GM21381 (cell line): ENCODE measurements at regions not wholly inside any gene's neighbourhood (a gene's known extent, or its start where the extent isn't known, plus 50 kb on each side); places are given as distances from the start of the nearest gene placed in this dataset.

ENCODE experiments used
- ATAC-seq: cut with Tn5 transposase; IDR thresholded peaks from one replicate; pipeline ENCODE4 v1.9.1; 2021; ENCODE audit warnings: mild to moderate bottlenecking, moderate library complexity; ENCODE audit not compliant: unreplicated experiment

DNA sequence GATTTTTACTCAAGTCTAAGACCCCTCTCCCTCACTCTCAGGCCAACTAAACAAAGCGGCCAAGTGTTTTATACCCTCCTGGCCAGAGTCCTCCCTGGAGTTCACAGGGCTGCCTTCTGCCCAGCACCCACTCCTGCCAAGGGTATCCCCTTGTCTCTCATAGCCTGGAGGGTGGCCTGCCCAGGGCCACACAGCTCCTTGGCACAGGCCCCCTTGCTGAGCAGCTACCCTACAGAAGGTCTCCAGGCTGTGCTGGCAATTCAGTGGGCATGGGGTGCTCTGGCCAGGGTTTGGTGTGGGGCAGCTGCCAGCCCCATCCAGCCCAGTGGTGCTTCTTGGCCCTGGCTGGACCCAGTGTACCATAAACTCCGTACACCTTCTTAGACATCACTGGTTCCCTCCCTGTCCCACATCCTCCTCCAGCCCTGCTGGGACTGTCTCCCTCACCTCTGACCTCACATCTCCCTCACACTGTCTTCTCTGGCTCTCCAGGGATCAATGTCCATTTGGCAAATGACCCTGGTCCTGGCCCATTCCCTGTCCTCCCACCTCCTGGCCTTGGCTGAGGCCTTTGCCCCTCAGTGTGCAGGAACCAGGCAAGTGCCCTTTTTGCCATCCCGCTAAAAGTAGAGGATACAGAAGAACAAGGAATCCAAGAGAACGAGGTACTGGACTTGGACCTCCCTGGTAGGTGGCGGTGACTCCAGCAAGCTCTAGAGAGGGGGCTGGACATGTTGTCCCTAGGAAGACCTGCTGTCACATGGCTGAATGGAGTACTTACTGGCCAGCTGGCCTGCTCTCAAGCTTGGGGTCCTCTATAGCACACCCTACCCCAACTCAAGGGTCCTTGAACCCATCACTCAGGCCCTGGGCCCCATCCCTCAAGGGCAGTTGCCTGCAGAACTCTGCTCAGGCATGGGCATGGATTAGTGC is 50.0 kb upstream of the TRPM1 start:
- no peak for ATAC-seq

DNA sequence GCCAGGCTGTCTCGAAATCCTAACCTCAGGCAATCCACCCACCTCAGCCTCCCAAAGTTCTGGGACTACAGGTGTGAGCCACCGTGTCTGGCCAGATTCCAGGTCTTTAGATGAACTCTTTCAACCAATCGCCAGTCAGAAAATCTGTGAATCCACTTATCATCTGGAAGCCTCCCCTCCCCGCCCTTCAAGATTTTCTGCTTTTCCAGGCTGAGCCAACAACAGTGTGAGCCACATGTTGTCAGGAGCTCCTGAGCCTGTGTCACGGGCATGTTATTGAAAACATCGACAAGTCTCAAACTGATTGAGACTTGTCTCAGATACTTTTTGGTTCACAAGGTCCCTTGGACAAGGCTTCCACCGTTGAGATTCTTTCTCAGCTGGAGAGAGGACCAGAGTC is 52.0 kb upstream of the TRPM1 start:
- no peak for ATAC-seq

DNA sequence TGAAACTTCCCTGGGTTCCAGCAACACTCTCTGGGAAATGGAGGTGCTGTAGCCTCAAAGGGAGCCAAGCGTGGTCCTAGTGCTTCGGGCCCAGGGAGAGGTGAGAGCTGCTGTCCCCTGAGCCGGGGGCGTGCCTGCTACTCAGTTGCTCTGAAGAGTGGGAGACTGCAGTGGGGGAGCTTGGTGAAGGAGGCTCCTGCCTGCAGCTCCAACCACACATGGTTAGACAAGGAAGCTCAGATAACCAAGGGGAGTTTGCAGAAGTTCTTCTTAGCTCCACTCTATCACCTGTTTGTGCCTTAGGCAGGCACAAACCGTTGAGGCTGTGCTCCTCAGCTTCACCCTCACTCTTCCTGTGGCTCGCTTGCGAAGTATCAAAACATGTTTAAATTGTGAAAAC is 53.6 kb upstream of the TRPM1 start:
- no peak for ATAC-seq

DNA sequence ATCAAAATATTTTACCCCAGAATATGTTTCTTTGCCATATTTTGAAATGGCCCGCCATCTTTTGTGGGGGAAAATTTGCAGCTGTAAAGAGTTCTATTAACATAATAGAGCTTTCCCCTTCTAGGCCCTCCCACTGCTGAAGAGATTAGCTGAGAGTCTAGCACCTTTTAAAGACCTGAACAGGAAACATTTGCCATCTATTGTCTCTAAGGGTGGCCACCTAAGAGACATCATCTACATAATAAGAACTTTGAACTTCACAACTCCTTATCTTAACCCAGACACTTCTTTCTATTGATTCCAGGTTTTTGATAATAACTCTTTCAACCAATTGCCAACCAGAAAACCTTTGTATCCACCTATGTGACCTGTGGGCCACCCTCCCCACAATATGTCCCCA is 54.7 kb upstream of the TRPM1 start:
- no peak for ATAC-seq

DNA sequence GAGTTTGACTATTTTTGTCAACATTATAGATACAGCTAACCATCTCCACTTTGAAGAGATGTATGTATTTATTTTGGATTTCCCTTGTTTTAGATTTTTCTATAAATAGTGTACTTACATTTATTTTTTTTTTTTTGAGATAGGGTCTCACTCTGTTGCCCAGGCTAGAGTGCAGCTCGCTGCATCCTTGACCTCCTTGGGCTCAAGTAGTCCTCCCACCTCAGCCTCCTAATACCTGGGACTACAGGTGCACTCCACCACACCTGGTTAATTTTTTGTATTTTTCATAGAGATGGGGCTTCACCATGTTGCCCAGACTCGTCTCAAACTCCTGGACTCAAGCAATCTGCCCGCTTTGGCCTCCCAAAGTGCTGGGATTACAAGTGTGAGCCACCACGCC is 55.3 kb upstream of the TRPM1 start:
- no peak for ATAC-seq

DNA sequence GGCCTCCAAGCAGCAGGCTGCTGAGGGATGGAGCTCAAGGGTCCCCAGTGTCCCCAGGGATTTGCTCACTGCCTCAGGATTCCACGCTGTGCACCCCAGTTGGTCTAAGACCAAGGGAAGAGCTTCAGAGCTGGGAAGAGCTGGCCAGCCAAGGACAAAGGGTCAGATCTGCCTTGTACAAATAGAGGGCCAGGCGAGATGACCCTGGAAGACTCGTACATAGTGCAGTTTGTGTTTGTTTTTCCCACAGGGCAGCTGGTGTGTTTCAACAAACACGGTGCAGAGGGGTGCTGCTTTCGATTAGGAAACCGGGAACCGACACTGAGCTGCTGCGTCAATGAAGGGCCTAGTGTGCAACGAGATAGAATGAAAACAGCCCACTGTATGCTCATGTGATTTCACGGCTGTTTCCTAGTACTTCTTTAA is 56.1 kb upstream of the TRPM1 start:
- no peak for ATAC-seq

DNA sequence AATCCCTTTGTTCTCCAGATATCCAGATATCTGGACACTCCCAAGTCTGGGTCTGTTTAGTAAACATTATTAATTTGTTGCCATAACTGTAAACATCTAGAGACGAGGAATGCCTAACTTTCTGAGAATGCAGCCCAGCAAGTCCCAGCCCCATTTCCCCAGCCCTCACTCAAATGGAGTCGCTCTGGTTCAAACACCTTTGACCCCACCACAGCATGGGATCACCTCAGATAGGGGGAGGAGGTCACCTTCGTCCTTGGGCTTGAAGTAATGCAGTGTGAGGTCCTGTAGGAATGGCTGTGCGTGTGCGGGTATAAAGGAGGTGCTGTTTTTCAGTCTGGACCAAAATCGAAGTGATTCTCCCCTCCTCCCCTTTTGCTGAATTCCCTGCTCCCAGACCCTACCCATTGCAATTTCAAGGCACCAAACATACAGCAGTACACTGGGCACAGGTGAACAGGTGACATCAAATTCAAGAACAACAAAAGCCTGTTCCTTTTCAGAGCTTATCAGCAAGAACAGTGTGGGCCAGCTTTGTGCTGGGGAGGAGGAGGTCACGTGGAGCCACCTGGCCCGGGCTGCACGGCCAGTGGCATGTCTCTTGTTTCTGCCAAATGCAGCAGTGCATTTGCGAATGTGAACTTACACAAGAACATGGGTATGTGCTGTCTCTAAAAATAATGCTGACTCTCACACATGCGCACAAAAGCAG is 57.5 kb upstream of the TRPM1 start:
- no peak for ATAC-seq

DNA sequence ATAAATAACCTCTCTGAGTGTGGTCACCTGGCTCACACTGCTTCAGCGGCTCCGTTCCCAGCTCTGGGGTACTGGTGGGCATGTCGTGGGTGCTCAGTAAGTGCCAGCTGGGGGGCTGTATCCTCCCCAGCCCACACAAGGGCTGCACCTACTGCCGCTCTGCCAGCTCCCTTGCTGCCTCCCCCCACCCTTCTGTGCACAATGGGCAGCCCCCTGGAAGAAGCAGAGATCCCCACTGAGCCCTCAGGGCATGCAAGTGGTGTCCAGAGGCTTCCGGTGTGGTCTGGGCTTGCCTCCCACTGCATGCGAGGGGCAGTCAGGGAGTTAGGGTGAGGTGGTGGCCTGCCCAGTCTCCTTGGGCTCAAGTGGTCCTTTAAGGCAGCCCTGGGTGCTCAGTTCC is 58.3 kb upstream of the TRPM1 start:
- no peak for ATAC-seq

DNA sequence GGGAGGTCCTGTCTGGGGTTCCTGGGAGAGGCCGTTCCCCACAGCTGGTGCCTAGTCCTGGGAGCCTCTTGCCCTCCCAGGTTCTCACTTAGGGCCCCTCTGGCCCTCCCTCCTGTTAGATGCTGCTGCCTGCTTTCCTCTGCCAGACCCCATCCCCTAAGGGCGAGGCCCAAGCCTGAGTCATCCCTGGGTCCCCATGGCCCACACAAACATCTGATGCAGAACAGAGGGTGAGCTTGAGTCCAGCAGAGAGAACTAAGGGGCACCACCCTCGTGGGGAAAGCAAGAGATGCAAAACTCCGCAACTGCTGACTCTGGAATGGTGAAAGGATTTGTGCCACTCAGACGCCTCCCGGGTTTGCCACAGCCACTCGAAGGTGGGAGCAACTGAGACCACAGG is 58.8 kb upstream of the TRPM1 start:
- ATAC-seq, result no peak

DNA sequence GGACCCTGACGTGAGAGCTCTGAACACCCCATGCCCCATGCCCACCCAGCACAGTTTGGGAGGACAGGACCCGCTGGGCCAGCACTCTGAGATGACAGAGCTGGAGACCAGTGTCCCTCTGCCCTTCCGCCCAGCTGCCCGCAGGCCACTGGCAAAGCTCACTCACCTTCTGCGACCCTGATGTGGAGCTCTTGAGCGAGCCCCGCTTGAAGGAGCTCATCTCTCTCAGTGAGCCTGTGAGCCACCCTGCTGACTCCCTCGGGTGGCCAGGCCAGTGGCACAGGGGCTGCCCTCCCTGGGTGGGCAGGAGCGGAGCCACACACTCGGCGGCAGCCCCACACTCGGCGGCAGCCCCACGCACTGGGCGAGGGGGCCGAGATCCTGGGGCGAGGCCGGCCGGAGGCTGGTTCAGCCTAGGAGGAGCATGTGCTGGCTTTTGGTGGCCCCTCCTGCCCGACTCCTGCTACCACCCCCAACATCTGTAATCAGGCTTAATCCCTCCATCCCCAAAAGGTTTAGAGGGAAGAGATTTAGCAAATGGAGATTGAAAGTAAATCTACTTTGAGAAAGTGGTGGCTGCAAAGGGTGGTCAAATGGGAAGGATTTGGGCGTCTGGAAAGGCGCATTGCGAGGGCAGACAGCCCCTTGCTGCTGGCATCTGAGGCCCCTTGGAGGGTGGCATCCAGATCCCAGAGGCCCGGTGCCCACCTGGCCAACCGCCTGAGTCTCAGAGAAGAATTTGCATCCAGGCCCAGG is 59.4 kb upstream of the TRPM1 start:
- ATAC-seq, result no peak

DNA sequence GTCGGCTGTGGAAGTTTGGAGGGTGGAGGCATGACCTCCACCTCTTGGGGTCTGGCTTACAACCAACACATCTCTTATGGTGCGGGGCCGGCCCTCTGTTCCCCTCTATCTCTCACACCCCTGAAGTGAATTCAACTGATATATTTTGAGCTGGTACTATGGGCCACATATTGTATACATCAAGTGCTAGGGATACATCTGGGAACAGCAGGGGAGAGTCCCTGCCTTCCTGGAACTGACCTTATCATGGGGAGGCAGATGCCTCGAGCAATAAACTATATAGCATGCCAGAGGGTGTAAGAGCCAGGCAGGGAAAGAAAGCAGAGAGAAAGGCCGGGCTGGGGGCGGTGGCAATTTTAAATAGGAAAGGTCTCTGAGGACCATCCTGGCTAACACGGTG is 60.4 kb upstream of the TRPM1 start:
- no peak for ATAC-seq

DNA sequence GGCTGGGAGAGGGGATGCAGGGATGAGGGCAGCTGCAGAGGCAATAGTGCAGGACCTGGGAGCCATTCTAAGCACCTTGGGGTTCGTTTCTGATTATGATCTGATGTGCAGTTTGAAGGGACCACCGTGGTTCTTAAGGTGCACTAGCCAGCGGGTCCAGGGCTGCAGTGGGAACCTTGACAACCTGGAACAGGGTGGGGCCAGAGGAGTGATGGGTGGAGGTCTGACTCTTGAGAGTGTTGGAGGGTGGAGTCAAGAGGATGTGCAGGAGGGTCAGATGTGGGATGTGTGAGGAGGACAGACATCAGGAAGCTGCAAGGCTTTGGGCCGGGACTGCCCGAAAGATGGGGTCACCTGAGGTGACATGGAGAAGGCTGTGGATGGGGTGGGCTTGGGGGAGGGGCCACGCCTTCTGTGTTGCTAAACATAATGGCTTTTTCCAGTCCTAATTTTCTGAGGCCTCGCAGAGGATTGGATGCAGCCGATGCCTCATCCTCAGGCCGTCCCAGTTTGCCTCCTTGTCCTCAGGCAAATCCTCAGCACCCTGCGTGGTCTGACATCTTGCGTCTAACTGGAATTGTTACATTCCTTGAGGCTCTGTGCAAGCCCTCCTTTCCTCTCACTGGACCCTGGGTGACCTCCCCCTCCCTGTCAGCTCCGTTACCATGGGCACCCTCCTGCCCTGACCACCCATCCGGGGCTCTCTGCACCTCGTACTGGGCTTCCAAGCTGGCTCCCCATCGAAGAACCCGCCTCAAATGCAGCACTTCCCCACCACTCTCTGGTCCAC is 61.4 kb upstream of the TRPM1 start:
- ATAC-seq, result no peak

DNA sequence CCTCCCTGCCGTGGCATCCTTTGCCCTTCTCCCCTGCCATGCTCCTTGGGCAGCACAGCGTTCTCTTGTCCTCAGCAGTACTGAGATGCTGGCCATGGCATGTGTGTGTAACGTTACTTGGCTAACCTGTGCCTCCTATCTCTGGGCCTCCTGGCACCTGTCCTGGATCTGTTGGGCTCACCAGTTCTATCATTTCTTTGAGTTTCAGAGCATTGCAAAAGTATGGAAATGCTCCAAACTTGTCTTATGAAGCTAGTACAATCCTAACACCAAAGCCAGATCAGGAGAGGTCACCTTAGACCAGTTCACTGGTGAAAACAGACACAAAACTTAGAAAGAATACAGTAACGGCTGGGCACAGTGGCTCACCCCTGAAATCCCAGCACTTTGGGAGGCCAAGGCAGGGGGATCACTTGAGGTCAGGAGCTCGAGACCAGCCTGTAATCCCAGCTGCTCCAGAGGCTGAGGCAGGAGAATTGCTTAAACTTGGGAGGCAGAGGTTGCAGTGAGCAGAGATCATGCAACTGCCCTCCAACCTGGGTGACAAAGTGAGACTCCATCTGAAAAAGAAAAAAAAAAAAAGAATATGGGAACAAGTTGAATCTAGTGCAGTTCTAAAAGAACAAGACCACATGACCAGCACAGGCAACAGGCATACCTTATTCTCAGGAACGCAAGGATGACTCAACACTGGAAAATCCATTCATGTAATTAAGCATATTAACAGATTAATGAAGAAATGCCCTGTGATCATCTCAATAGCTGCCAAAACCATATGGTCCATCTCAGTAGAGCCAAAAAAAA is 62.4 kb upstream of the TRPM1 start:
- ATAC-seq, result no peak

DNA sequence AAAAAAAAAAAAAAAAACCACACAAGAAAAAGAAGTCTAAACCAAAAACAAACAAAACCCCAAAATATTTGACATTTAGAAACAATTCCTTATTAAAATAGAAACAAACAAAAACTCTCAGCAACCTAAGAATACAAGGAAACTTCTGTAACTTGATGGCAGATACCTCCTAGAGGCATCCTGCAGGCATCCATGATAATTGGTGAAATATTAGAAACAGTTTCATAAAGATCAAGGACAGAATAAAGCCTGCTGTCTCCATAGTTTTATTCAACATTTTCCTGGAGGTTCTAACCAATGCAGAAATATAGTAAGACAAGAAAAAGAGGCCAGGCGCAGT is 63.0 kb upstream of the TRPM1 start:
- no peak for ATAC-seq

DNA sequence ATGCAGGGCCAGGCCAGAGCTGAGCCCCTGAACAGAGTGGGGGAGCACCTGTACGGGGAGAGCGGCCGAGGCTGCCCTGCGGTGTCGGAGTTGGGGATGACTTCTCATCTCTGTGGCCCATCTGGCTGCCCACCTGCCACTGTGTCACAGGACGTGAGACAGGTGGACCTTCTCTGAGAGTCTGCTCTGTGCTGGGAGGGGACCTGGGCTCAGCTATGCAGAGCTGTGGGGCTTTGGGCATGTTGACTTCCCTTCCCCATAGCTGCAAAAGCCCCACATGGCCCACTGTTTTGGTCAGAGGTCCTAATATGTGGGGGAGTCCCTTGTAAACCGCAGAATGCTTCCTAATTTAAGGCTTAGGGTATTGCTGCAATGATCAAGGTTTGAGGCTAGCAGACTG is 68.0 kb upstream of the TRPM1 start:
- ATAC-seq, result no peak

DNA sequence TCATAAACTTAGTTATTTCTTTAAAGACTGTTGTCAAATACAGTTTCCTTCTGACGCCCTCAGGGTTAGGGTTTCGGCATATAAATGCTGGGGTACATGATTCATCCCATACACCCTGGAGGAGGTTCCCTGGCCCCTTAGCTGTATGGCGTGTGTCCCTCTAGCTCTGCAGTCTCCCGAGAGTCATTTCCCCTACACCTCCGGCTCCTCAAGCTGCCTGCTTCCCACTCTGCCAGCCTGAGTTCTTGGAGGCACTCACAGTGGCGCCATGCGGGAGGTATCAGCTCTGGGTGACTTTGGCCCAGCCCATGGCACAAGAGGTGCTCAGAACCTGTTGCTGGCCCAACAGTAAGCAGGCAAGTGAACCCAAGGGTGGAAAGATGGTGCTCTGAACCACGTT is 70.2 kb upstream of the TRPM1 start:
- no peak for ATAC-seq

DNA sequence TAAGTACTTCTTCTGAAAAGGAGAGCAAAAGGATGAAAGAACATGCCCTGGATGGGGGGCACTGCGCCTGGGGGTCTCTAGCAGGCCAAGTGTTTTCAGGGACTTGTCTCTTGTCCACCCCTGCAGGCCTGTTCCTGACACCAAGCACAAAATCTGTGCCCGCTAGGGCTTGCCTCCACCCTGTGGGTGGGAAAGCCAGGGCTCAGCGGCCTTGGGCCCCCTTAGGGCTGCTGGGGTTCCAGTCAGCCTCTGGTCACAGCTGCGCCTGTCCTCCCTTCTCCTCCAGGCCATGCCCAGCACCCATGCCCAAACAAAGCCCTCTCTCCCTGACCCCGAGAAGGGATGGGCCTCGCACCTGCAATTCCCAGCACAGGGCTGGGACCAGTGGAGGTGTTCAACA is 71.1 kb upstream of the TRPM1 start:
- no peak for ATAC-seq

DNA sequence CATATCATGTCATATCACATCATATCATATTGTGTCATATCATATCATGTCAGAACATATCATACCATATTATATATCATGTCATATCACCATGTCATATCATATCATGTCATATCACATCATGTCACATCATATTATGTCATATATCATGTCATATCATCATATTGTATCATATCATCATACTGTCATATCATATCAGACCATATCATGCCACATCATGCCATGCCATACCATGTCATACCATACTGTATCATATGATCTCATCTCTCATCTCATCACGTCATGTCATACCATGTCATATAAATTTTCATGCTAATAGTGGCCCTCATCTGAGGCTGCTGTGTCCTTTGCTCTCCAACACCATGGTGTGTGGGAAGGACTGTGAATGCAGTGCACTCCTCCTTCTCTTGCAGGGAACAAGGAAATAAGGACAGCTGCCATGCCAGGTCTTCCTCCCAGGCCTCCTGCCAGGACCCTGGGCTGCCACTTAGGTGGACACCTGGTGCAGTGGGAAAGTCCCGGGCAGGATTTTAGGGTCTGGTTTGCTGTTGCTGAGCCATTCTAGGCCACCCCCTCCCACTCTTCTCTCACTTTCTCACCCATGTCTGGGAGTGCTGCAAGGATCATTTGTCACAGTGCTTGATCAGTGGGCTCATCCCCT is 72.4 kb upstream of the TRPM1 start:
- no peak for ATAC-seq

DNA sequence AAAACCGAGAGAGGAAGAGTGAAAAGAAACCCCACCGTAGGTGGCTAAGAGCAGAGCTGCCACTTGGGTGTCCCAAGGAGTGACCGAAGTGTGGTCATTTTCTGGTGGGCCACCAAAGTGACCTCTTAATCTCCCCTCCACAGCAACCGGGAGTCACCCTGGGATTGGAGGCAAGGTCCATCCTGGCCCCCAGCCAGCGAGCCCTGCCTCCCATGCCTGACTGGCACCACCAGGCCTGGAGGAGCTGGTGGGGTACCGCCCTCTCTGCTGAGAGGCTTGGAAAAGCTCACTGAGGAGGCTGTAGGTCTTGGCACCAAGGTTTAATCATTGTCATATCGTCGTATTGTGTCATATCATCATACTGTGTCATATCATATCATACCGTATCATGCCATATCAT is 74.0 kb upstream of the TRPM1 start:
- ATAC-seq, result no peak

DNA sequence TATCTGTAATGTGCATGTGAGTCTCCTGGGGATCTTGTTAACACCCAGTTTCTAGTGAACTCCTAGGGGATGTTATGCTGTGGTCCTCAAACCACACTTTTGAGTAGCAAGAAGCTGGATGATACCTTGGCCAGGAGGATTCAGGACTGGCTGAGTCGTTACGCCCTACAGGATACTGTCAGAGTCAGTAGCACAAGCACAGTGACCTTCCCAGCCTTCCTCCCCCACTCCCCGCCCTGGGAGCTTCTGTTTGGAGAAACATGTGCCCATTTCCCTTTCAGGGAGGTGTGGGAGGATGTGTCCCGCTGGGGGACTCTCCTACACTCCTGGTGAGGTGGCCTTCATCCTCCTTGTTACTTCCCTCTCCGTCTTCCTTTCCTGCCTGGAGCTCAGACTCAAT is 76.4 kb upstream of the TRPM1 start:
- ATAC-seq, result no peak
